ENCODE measurements at regions not wholly inside any gene's neighbourhood (a gene's known extent, or its start where the extent isn't known, plus 50 kb on each side); places are given as distances from the start of the nearest gene placed in this dataset.

GRCh38 chr16:54654429-54654828 lies 276.2 kb upstream of the IRX5 start:
- Mint-ChIP-seq H3K9me3 (peaks cover 1% of the 10 kb centered on the region), H3K4me1 (no peaks in the 10 kb centered on the region), H3K4me3 (no peak overlapping the region), H3K27ac (no peak overlapping the region), H3K27me3 (peaks cover 21% of the 10 kb centered on the region), H3K36me3 (no peaks in the 10 kb centered on the region)
- no peak for DNase-seq
- CTCF ChIA-PET = no interaction called here

- DNase-seq = no peak
- Mint-ChIP-seq H3K27me3 (peaks cover 18% of the 10 kb centered on the region), H3K36me3 (no peaks in the 10 kb centered on the region), H3K4me3 (no peak overlapping the region), H3K27ac (no peak overlapping the region), H3K9me3 (no peaks in the 10 kb centered on the region), H3K4me1 (no peaks in the 10 kb centered on the region)
- CTCF ChIA-PET = no interaction called here
These were observed 278.4 kb upstream of the IRX5 start for GRCh38 chr16:54652201-54652770.

GRCh38 chr16:54651440-54652195 lies 279.0 kb upstream of the IRX5 start:
- Mint-ChIP-seq H3K27me3 (peaks cover 15% of the 10 kb centered on the region), H3K4me1 (no peaks in the 10 kb centered on the region), H3K36me3 (no peaks in the 10 kb centered on the region), H3K9me3 (no peaks in the 10 kb centered on the region), H3K4me3 (no peak overlapping the region), H3K27ac (no peak overlapping the region)
- CTCF ChIA-PET = no interaction called here
- DNase-seq = no peak

- H3K36me3 Mint-ChIP-seq = no peaks in the 10 kb centered on the region
- CTCF ChIA-PET = no interaction called here
- DNase-seq = no peak
- no peaks in the 10 kb centered on the region for H3K4me1 Mint-ChIP-seq
- H3K27ac Mint-ChIP-seq = no peak overlapping the region
- no peaks in the 10 kb centered on the region for H3K9me3 Mint-ChIP-seq
- H3K4me3 Mint-ChIP-seq = no peak overlapping the region
- peaks cover 8% of the 10 kb centered on the region for H3K27me3 Mint-ChIP-seq
These were observed 280.8 kb upstream of the IRX5 start for GRCh38 chr16:54649876-54650275.

- CTCF ChIA-PET = no interaction called here
- Mint-ChIP-seq H3K36me3 (no peaks in the 10 kb centered on the region), H3K27me3 (peaks cover 9% of the 10 kb centered on the region)
These were observed 282.1 kb upstream of the IRX5 start for GRCh38 chr16:54648575-54648974.

GRCh38 chr16:54647725-54648221 lies 282.9 kb upstream of the IRX5 start:
- DNase-seq = no peak
- H3K27ac Mint-ChIP-seq = no peak overlapping the region
- CTCF ChIA-PET = no interaction called here
- no peaks in the 10 kb centered on the region for H3K4me1 Mint-ChIP-seq
- no peaks in the 10 kb centered on the region for H3K36me3 Mint-ChIP-seq
- no peak overlapping the region for H3K4me3 Mint-ChIP-seq
- no peaks in the 10 kb centered on the region for H3K9me3 Mint-ChIP-seq
- peaks cover 3% of the 10 kb centered on the region for H3K27me3 Mint-ChIP-seq

More at GRCh38 chr16:54648575-54648974, 282.1 kb upstream of the IRX5 start:
- no peaks in the 10 kb centered on the region for H3K9me3 Mint-ChIP-seq
- DNase-seq = no peak
- no peaks in the 10 kb centered on the region for H3K4me1 Mint-ChIP-seq
- no peak overlapping the region for H3K4me3 Mint-ChIP-seq
- no peak overlapping the region for H3K27ac Mint-ChIP-seq

- CTCF ChIA-PET = no interaction called here
- Mint-ChIP-seq H3K27me3 (peaks cover 3% of the 10 kb centered on the region), H3K36me3 (no peaks in the 10 kb centered on the region), H3K27ac (no peak overlapping the region), H3K4me1 (no peaks in the 10 kb centered on the region), H3K4me3 (no peak overlapping the region), H3K9me3 (no peaks in the 10 kb centered on the region)
- no peak for DNase-seq
These were observed 283.4 kb upstream of the IRX5 start for GRCh38 chr16:54647216-54647615.

- CTCF ChIA-PET = interaction anchor here (0.6 kb wide), 1 partner anchor 144 kb away, joined by 3 read pairs; no protein-coding TSS in a partner anchor
- peaks cover 3% of the 10 kb centered on the region for H3K27me3 Mint-ChIP-seq
These were observed 285.3 kb upstream of the IRX5 start for GRCh38 chr16:54645345-54645744.

GRCh38 chr16:54636221-54636793 lies 294.4 kb upstream of the IRX5 start:
- H3K4me1 Mint-ChIP-seq = no peaks in the 10 kb centered on the region
- no peak overlapping the region for H3K27ac Mint-ChIP-seq
- H3K9me3 Mint-ChIP-seq = no peaks in the 10 kb centered on the region
- no peaks in the 10 kb centered on the region for H3K36me3 Mint-ChIP-seq
- CTCF ChIA-PET = interaction anchor here (0.6 kb wide), 1 partner anchor 864 kb away, joined by 3 read pairs; no protein-coding TSS in a partner anchor
- H3K4me3 Mint-ChIP-seq = no peak overlapping the region
- peaks cover 4% of the 10 kb centered on the region for H3K27me3 Mint-ChIP-seq
- DNase-seq = no peak

More at GRCh38 chr16:54645345-54645744, 285.3 kb upstream of the IRX5 start:
- H3K36me3 Mint-ChIP-seq = no peaks in the 10 kb centered on the region
- no peak overlapping the region for H3K4me3 Mint-ChIP-seq
- no peaks in the 10 kb centered on the region for H3K9me3 Mint-ChIP-seq
- DNase-seq = no peak
- no peak overlapping the region for H3K27ac Mint-ChIP-seq
- no peaks in the 10 kb centered on the region for H3K4me1 Mint-ChIP-seq

- Mint-ChIP-seq H3K36me3 (no peaks in the 10 kb centered on the region), H3K4me3 (no peak overlapping the region), H3K9me3 (no peaks in the 10 kb centered on the region), H3K4me1 (no peaks in the 10 kb centered on the region), H3K27ac (no peak overlapping the region), H3K27me3 (peaks cover 4% of the 10 kb centered on the region)
- DNase-seq = no peak
- CTCF ChIA-PET = no interaction called here
These were observed 296.7 kb upstream of the IRX5 start for GRCh38 chr16:54633943-54634362.

- no peaks in the 10 kb centered on the region for H3K36me3 Mint-ChIP-seq
- H3K4me1 Mint-ChIP-seq = no peaks in the 10 kb centered on the region
- DNase-seq = no peak
- no peak overlapping the region for H3K4me3 Mint-ChIP-seq
- CTCF ChIA-PET = no interaction called here
- no peak overlapping the region for H3K27ac Mint-ChIP-seq
- H3K9me3 Mint-ChIP-seq = no peaks in the 10 kb centered on the region
- peaks cover 4% of the 10 kb centered on the region for H3K27me3 Mint-ChIP-seq
These were observed 298.1 kb upstream of the IRX5 start for GRCh38 chr16:54632322-54633220.

GRCh38 chr16:54631782-54632181 lies 298.9 kb upstream of the IRX5 start:
- Mint-ChIP-seq H3K4me3 (no peak overlapping the region), H3K9me3 (no peaks in the 10 kb centered on the region), H3K27ac (no peak overlapping the region), H3K27me3 (peaks cover 4% of the 10 kb centered on the region), H3K36me3 (no peaks in the 10 kb centered on the region), H3K4me1 (no peaks in the 10 kb centered on the region)
- CTCF ChIA-PET = no interaction called here
- DNase-seq = no peak

- no peak for DNase-seq
- Mint-ChIP-seq H3K27ac (no peak overlapping the region), H3K36me3 (no peaks in the 10 kb centered on the region), H3K27me3 (no peaks in the 10 kb centered on the region), H3K4me3 (no peak overlapping the region), H3K4me1 (no peaks in the 10 kb centered on the region), H3K9me3 (no peaks in the 10 kb centered on the region)
- CTCF ChIA-PET = no interaction called here
These were observed 300.2 kb upstream of the IRX5 start for GRCh38 chr16:54630284-54630967.

Data from activated naive CD4-positive, alpha-beta T cell treated with anti-CD3 and anti-CD28 coated beads, Interleukin-2, amount 10 ng/mL, durations not matched to agents 7 days and 5 days (primary cell).